Left lung (tissue), 4 donors: ENCODE measurements at regions not wholly inside any gene's neighbourhood (a gene's known extent, or its start where the extent isn't known, plus 50 kb on each side); places are given as distances from the start of the nearest gene placed in this dataset.
A peak's percentile ranks its signal among the peaks of the same experiment; 100 is the strongest.
"Not testable (repeated sequence)": the region's sequence is repeated elsewhere in the genome, so short reads cannot be mapped to it uniquely, and the experiment has no call there.

Experiments
- ATAC-seq: fragments of 200-7000 bp; cut with Tn5 transposase; one replicate; pipeline ENCODE4 v1.9.1; 2020; ENCODE audit warnings: moderate library complexity
- DNase-seq, 4 donors: peaks; one replicate each; pipeline ENCODE4 v3.0.0-alpha.2; 2013 to 2020
- H3K27ac ChIP-seq, 2 donors: fragments of 200-600 bp; sonication (generic) in 1 of 2; one replicate each; pipeline versions ENCODE4 v1.5.0 to v1.8.0; 2020 to 2021
- H3K27me3 ChIP-seq, 2 donors: fragments of 200-600 bp; sonication (generic) in 1 of 2; one replicate each; pipeline versions ENCODE4 v1.5.0 to v1.8.0; 2020 to 2021
- H3K36me3 ChIP-seq, 2 donors: fragments of 200-600 bp; sonication (generic) in 1 of 2; one replicate each; pipeline versions ENCODE4 v1.5.0 to v1.8.0; 2020 to 2021
- H3K4me1 ChIP-seq, 2 donors: fragments of 200-600 bp; one replicate each; pipeline ENCODE4 v1.8.0; 2021
- H3K4me3 ChIP-seq, 2 donors: fragments of 200-600 bp; sonication (generic) in 1 of 2; one replicate each; pipeline versions ENCODE4 v1.5.0 to v1.8.0; 2020 to 2021; ENCODE audit warnings: mild to moderate bottlenecking in 1 of 2
- H3K9me3 ChIP-seq, 2 donors: fragments of 200-600 bp; sonication (generic) in 1 of 2; one replicate each; pipeline versions ENCODE4 v1.5.0 to v1.8.0; 2020 to 2021
- intact Hi-C, 2 donors: fragments of 100-400 bp; cut with DNase I; formaldehyde crosslinking; loops; one replicate each; pipeline versions ENCODE4 v1.11.2 to v1.14.2; 2022
- TF ChIP-seq, protein P1 (sequence below), 2 donors: fragments of 200-600 bp; sonication (generic) in 1 of 2; IDR thresholded peaks; one replicate each; pipeline versions ENCODE4 v1.5.0 to v1.8.0; 2021; ENCODE audit warnings: antibody characterized with exemption in 2 of 2
- donor health status: DM: no; HTN: yes; CAD: no.
- donor health status: DM: no; HTN: no; CAD: no.

DNA sequence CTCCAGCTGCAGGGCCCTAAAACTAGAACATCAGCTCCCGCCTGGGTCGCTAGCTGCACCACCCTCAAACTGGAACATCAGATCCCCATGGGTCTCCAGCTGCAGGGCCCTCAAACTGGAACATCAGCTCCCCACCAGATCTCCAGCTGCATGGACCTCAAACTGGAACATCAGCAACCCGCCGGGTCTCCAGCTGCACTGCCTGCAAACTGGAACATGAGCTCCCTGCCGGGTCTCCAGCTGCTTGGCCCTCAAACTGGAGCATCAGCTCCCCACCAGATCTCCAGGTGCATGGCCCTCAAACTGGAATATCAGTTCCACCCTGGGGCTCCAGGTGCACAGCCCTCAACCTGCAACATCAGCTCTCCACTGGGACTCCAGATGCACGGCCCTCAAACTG lies 82.7 kb downstream of the TFRC start:
- DNase-seq, H3K4me3 ChIP-seq, H3K9me3 ChIP-seq, H3K27ac ChIP-seq, intact Hi-C loops, H3K36me3 ChIP-seq, ATAC-seq, H3K4me1 ChIP-seq: not testable (repeated sequence)
- peaks cover 0 to 13% of the 10 kb centered on the region in 2 donors for H3K27me3 ChIP-seq

GRCh38 chr3:195996314-195996713 lies 85.6 kb downstream of the TFRC start:
- H3K4me3 ChIP-seq, DNase-seq, H3K27ac ChIP-seq, ATAC-seq, H3K36me3 ChIP-seq, H3K9me3 ChIP-seq, H3K4me1 ChIP-seq, intact Hi-C loops: not testable (repeated sequence)
- H3K27me3 ChIP-seq, result peaks cover 0 to 13% of the 10 kb centered on the region in 2 donors

DNA sequence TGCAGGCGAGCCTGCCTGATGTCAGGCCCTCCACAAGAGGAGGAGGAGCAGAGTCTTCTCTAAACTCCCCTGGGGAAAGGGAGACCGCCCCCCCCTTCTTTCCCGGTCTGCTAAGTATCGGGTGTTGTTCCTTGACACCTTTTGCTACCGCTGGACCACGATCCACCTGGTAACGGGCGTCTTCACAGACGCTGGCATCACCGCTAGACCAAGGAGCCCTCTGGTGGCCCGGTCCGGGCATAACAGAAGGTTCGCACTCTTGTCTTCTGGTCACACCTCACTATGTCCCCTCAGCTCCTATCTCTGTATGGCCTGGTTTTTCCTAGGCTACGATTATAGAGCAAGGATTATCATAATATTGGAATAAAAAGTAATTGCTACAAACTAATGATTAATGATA lies 86.0 kb upstream of the TNK2 start:
- H3K27me3 ChIP-seq, H3K4me1 ChIP-seq, H3K36me3 ChIP-seq, ATAC-seq, H3K27ac ChIP-seq, H3K9me3 ChIP-seq, intact Hi-C loops, H3K4me3 ChIP-seq: not testable (repeated sequence)
- peak in 3 of 4 donors; percentile 25 to 88 (median 61) for DNase-seq
- TF ChIP-seq, protein P1, sequence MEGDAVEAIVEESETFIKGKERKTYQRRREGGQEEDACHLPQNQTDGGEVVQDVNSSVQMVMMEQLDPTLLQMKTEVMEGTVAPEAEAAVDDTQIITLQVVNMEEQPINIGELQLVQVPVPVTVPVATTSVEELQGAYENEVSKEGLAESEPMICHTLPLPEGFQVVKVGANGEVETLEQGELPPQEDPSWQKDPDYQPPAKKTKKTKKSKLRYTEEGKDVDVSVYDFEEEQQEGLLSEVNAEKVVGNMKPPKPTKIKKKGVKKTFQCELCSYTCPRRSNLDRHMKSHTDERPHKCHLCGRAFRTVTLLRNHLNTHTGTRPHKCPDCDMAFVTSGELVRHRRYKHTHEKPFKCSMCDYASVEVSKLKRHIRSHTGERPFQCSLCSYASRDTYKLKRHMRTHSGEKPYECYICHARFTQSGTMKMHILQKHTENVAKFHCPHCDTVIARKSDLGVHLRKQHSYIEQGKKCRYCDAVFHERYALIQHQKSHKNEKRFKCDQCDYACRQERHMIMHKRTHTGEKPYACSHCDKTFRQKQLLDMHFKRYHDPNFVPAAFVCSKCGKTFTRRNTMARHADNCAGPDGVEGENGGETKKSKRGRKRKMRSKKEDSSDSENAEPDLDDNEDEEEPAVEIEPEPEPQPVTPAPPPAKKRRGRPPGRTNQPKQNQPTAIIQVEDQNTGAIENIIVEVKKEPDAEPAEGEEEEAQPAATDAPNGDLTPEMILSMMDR (IDR thresholded peaks at IDR 0.05), result peak; percentile 45 to 46

- H3K27ac ChIP-seq, intact Hi-C loops, H3K36me3 ChIP-seq, H3K4me3 ChIP-seq, DNase-seq, H3K4me1 ChIP-seq, ATAC-seq, H3K27me3 ChIP-seq, H3K9me3 ChIP-seq: not testable (repeated sequence)
Observed at GRCh38 chr3:195993671-195994070, 85.3 kb upstream of the TNK2 start.

- intact Hi-C loops, H3K27me3 ChIP-seq, H3K4me3 ChIP-seq, H3K27ac ChIP-seq, H3K36me3 ChIP-seq, H3K9me3 ChIP-seq, DNase-seq, ATAC-seq, H3K4me1 ChIP-seq: not testable (repeated sequence)
Observed at GRCh38 chr3:195992956-195993595, 84.7 kb upstream of the TNK2 start.

DNA sequence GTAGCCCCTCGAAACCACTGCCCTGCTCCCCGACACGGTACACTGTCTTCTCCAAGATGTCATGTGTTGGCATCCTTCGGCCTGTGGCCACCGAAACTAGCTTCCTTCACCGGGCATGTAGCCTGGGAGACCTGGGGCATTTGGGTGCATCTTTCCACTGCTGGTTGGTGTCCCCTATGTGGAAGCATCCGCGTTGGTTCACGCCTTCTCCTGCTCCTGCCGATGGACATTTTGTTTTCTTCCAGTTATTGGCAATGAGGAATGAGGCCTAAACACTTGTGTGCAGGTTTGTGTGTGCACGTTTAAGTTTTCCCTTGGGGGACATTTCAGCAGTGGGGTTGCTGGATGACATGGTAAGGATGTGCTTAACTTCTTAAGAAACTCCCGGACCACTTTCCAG lies 83.6 kb upstream of the TNK2 start:
- ATAC-seq, H3K4me3 ChIP-seq, H3K9me3 ChIP-seq, H3K36me3 ChIP-seq, H3K27me3 ChIP-seq, H3K27ac ChIP-seq, intact Hi-C loops, H3K4me1 ChIP-seq, DNase-seq: not testable (repeated sequence)

DNA sequence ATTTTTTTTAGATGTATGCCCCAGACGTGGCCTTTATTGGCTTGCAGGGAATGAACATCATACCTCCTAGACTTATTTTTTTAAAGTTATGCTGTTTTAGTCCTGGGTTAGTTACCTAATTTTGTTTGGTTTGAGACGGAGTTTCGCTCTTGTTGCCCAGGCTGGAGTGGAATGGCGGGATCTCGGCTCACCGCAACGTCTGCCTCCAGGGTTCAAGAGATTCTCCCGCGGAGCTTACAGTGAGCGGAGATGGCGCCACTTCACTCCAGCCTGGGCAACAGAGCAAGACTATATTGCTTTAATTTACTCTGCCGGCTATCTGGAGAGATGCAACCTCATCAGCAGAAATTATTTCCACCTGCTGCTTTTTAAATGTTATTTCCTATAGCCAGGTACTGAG lies 82.9 kb upstream of the TNK2 start:
- H3K36me3 ChIP-seq, DNase-seq, H3K27me3 ChIP-seq, H3K9me3 ChIP-seq, H3K27ac ChIP-seq, H3K4me3 ChIP-seq, intact Hi-C loops, H3K4me1 ChIP-seq, ATAC-seq: not testable (repeated sequence)

- intact Hi-C loops, ATAC-seq, H3K27me3 ChIP-seq, DNase-seq, H3K4me1 ChIP-seq, H3K9me3 ChIP-seq, H3K36me3 ChIP-seq: not testable (repeated sequence)
- peak overlapping the region; percentile 73 to 86 for H3K4me3 ChIP-seq
- H3K27ac ChIP-seq, result peak overlapping the region in 1 of 2 donors; percentile 73
Observed at GRCh38 chr3:195990841-195991174, 82.5 kb upstream of the TNK2 start.

DNA sequence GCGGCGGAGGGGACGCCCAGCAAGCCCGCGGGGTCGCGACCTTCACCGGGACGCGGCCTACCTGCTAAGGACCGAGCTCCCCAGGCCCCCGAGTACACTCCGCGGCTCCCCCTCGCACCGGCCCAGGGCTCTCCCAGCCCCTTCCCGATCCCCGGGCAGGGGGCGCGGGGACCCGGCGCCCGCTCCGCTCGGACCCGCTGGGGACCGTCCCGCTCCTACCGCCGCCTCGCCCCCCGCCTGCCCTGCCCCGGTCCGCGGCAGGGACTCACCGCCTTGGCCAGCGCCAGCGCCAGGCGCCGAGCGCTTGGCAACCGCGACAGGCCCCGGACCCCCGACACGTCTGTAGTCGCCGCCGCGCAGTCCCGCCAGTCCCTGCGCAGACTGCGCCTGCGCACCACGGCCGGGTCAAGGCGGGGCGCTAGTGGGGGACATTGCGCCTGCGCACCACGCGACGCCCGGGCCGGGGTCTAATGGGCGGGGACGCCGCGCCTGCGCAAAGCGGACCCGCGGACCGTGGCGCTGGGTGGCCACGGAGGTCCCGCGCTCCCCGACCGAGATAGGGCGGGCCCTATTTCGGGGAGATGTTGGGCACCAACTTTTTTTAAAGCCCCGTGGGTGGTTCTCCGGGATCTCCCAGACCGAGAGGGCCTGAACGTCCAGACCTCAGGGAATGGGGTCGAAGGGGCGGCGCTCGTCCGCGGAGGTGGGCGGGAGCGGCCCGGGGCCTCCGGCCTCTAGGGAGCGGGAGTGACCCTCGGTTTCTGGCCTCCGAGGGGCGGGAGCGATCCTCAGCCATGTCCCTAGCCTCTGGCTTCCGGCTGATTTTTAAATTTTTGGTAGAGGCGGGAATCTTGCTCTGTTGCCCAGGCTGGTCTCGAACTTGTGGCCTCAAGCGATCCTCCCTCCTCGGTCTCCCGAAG lies 81.8 kb upstream of the TNK2 start:
- H3K4me1 ChIP-seq, H3K9me3 ChIP-seq, H3K36me3 ChIP-seq, intact Hi-C loops, H3K27me3 ChIP-seq: not testable (repeated sequence)
- ATAC-seq (peak; percentile 91), DNase-seq (peak; percentile 90 to 99 (median 94))
- Histone ChIP-seq H3K27ac (peak overlapping the region; percentile 73 to 78), H3K4me3 (peak overlapping the region; percentile 73 to 86)

GRCh38 chr3:195989197-195989920 lies 81.0 kb upstream of the TNK2 start:
- H3K4me3 ChIP-seq, result peak overlapping the region; percentile 73 to 86
- H3K9me3 ChIP-seq, H3K36me3 ChIP-seq, intact Hi-C loops, H3K4me1 ChIP-seq, H3K27me3 ChIP-seq: not testable (repeated sequence)
- H3K27ac ChIP-seq, result peak overlapping the region in 1 of 2 donors; percentile 73
- peak; percentile 74 for ATAC-seq
- peak in 2 of 4 donors; percentile 15 to 87 for DNase-seq

- DNase-seq, H3K27ac ChIP-seq, H3K27me3 ChIP-seq, intact Hi-C loops, H3K4me1 ChIP-seq, ATAC-seq, H3K9me3 ChIP-seq: not testable (repeated sequence)
- H3K4me3 ChIP-seq, result peak overlapping the region in 1 of 2 donors; percentile 14
- peaks cover 0 to 15% of the 10 kb centered on the region in 2 donors for H3K36me3 ChIP-seq
Observed at GRCh38 chr3:195988764-195989163, 80.4 kb upstream of the TNK2 start.

- not testable (repeated sequence) for ATAC-seq
Observed at GRCh38 chr3:195987001-195987400, 78.7 kb upstream of the TNK2 start.

More at GRCh38 chr3:195987001-195987400, 78.7 kb upstream of the TNK2 start:
- H3K4me3 ChIP-seq, H3K27me3 ChIP-seq, DNase-seq, intact Hi-C loops, H3K27ac ChIP-seq, H3K4me1 ChIP-seq, H3K9me3 ChIP-seq: not testable (repeated sequence)
- H3K36me3 ChIP-seq, result peaks cover 0 to 28% of the 10 kb centered on the region in 2 donors
